ENCODE measurements at regions not wholly inside any gene's neighbourhood (a gene's known extent, or its start where the extent isn't known, plus 50 kb on each side); places are given as distances from the start of the nearest gene placed in this dataset.

GRCh38 chr1:163538667-163539066, 216.9 kb downstream of the NUF2 start:
- Histone ChIP-seq H3K4me1 (replicated peaks in 1 of 2) (no peaks in the 10 kb centered on the region), H3K4me3 (no peak overlapping the region), H3K36me3 (replicated peaks in 1 of 2) (no peaks in the 10 kb centered on the region), H3K27me3 (no peaks in the 10 kb centered on the region), H3K9me3 (replicated peaks in 1 of 3) (no peaks in the 10 kb centered on the region), H3K27ac (no peak overlapping the region)
- 20 to 31% (median 28%) methylated on average over 4 of the region's 4 CpGs for WGBS, 4 donors
- TF ChIP-seq CTCF (IDR thresholded peaks at IDR 0.05) = no peak
- no peak for TF ChIP-seq POLR2A (IDR thresholded peaks at IDR 0.05)
- intact Hi-C loops (cut with DNase I) = no loop called here
- DNase-seq = no peak

DNA sequence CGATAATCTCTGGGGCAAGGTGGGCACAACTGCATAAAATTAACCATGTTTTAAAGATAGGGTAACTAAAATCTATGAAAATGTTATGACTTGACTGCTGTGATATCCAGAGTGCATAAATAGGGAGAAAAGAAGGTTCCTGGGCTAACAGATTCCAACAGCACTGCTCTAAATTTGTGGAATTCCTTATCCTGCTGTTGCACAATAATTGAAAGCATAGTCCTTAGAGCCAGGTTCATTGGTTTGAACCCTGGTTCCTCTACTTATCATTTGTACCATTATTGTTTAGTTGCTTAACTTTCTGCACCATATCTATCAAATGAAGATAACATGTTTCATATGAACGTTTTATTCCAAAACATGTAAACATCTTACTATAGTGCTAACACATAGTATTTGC, 219.0 kb downstream of the NUF2 start:
- TF ChIP-seq CTCF (IDR thresholded peaks at IDR 0.05) (no peak), POLR2A (IDR thresholded peaks at IDR 0.05) (no peak)
- Histone ChIP-seq H3K27ac (no peak overlapping the region), H3K27me3 (no peaks in the 10 kb centered on the region), H3K4me1 (replicated peaks in 1 of 2) (no peaks in the 10 kb centered on the region), H3K36me3 (replicated peaks in 1 of 2) (no peaks in the 10 kb centered on the region), H3K9me3 (replicated peaks in 1 of 3) (no peaks in the 10 kb centered on the region), H3K4me3 (no peak overlapping the region)
- WGBS, 4 donors = 71 to 84% (median 75%) methylated on average over 2 of the region's 2 CpGs
- DNase-seq = no peak
- intact Hi-C loops (cut with DNase I) = no loop called here

GRCh38 chr1:163544441-163544840, 222.7 kb downstream of the NUF2 start:
- no peaks in the 10 kb centered on the region for H3K4me1 ChIP-seq (replicated peaks in 1 of 2)
- no peaks in the 10 kb centered on the region for H3K9me3 ChIP-seq (replicated peaks in 1 of 3)
- WGBS, 4 donors = 89 to 97% (median 93%) methylated on average over 3 of the region's 3 CpGs
- H3K36me3 ChIP-seq (replicated peaks in 1 of 2) = no peaks in the 10 kb centered on the region
- intact Hi-C loops (cut with DNase I) = no loop called here
- H3K27me3 ChIP-seq = no peaks in the 10 kb centered on the region
- TF ChIP-seq CTCF (IDR thresholded peaks at IDR 0.05) = no peak
- no peak for TF ChIP-seq POLR2A (IDR thresholded peaks at IDR 0.05)
- no peak overlapping the region for H3K27ac ChIP-seq
- no peak overlapping the region for H3K4me3 ChIP-seq
- DNase-seq = no peak

- no peak for TF ChIP-seq CTCF (IDR thresholded peaks at IDR 0.05)
- no peak for TF ChIP-seq POLR2A (IDR thresholded peaks at IDR 0.05)
- WGBS, 4 donors = 67 to 79% (median 74%) methylated on average over 3 of the region's 3 CpGs
- intact Hi-C loops (cut with DNase I) = no loop called here
- Histone ChIP-seq H3K4me3 (no peak overlapping the region), H3K36me3 (replicated peaks in 1 of 2) (no peaks in the 10 kb centered on the region), H3K4me1 (replicated peaks in 1 of 2) (no peaks in the 10 kb centered on the region), H3K9me3 (replicated peaks in 1 of 3) (no peaks in the 10 kb centered on the region), H3K27ac (no peak overlapping the region), H3K27me3 (no peaks in the 10 kb centered on the region)
- no peak for DNase-seq
Observed at GRCh38 chr1:163558162-163558561, 236.4 kb downstream of the NUF2 start.
